ENCODE measurements at regions not wholly inside any gene's neighbourhood (a gene's known extent, or its start where the extent isn't known, plus 50 kb on each side); places are given as distances from the start of the nearest gene placed in this dataset.

DNA sequence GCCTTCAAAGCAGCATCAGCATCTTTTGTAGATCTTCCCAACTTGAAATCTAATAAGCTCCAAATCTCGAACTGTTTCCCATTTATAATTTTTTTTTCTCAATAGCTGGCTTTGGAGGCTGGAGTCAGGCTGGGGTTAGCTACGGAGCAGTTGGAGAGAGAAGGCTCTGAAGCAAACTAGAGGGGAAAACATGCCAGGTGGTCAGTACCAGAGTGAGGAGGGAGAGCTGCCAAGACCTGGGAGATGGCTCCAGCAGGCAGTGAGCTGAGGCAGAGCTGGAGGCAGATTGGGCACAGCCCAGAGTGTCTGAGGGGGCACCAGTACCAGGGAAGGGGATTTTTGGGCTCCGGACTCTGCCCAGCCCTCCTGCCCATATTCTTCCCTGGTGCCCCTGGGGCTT lies 311.2 kb downstream of the RPLP1 start:
- no peak for ATAC-seq
- Histone ChIP-seq H3K36me3 (ENCODE audit: control insufficient read depth, insufficient read depth, low read length) (no peaks in the 10 kb centered on the region), H3K27me3 (ENCODE audit: control insufficient read depth, insufficient read depth, low read length) (peaks cover 3% of the 10 kb centered on the region; the same call in 1 of the 2 replicates), H3K9me3 (ENCODE audit: control insufficient read depth, insufficient read depth, low read depth, low read length) (no peaks in the 10 kb centered on the region), H3K4me1 (ENCODE audit: control insufficient read depth, insufficient read depth, low read length) (no peaks in the 10 kb centered on the region), H3K27ac (ENCODE audit: low read length) (no peak overlapping the region), H3K4me3 (ENCODE audit: low read depth in 2 of 2, low read length in 2 of 2) (no peak overlapping the region)
- no peak for DNase-seq (ENCODE audit: low read depth, low spot score)
- intact Hi-C loops (cut with micrococcal nuclease; ENCODE audit: unreplicated experiment), result no loop called here
- POLR2A ChIA-PET, result no interaction called here
- TF ChIP-seq TCF7L2 (IDR thresholded peaks at IDR 0.05; ENCODE audit: low read depth, low read length) (no peak), POLR2AphosphoS5 (IDR thresholded peaks at IDR 0.05; ENCODE audit: low read depth, low read length) (no peak), SIN3A (IDR thresholded peaks at IDR 0.05; ENCODE audit: borderline replicate concordance, insufficient read depth, low read depth, low read length) (no peak)
- TF ChIP-seq, protein P1, sequence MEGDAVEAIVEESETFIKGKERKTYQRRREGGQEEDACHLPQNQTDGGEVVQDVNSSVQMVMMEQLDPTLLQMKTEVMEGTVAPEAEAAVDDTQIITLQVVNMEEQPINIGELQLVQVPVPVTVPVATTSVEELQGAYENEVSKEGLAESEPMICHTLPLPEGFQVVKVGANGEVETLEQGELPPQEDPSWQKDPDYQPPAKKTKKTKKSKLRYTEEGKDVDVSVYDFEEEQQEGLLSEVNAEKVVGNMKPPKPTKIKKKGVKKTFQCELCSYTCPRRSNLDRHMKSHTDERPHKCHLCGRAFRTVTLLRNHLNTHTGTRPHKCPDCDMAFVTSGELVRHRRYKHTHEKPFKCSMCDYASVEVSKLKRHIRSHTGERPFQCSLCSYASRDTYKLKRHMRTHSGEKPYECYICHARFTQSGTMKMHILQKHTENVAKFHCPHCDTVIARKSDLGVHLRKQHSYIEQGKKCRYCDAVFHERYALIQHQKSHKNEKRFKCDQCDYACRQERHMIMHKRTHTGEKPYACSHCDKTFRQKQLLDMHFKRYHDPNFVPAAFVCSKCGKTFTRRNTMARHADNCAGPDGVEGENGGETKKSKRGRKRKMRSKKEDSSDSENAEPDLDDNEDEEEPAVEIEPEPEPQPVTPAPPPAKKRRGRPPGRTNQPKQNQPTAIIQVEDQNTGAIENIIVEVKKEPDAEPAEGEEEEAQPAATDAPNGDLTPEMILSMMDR (IDR thresholded peaks at IDR 0.05), result no peak
- TF ChIP-seq, protein P2, sequence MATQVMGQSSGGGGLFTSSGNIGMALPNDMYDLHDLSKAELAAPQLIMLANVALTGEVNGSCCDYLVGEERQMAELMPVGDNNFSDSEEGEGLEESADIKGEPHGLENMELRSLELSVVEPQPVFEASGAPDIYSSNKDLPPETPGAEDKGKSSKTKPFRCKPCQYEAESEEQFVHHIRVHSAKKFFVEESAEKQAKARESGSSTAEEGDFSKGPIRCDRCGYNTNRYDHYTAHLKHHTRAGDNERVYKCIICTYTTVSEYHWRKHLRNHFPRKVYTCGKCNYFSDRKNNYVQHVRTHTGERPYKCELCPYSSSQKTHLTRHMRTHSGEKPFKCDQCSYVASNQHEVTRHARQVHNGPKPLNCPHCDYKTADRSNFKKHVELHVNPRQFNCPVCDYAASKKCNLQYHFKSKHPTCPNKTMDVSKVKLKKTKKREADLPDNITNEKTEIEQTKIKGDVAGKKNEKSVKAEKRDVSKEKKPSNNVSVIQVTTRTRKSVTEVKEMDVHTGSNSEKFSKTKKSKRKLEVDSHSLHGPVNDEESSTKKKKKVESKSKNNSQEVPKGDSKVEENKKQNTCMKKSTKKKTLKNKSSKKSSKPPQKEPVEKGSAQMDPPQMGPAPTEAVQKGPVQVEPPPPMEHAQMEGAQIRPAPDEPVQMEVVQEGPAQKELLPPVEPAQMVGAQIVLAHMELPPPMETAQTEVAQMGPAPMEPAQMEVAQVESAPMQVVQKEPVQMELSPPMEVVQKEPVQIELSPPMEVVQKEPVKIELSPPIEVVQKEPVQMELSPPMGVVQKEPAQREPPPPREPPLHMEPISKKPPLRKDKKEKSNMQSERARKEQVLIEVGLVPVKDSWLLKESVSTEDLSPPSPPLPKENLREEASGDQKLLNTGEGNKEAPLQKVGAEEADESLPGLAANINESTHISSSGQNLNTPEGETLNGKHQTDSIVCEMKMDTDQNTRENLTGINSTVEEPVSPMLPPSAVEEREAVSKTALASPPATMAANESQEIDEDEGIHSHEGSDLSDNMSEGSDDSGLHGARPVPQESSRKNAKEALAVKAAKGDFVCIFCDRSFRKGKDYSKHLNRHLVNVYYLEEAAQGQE (IDR thresholded peaks at IDR 0.05; ENCODE audit: insufficient read depth in 1 of 2, low read depth in 2 of 2, low read length in 1 of 2), result no peak
- CTCF ChIA-PET, result no interaction called here
- BruUV-seq (replicated peaks), result no TSS peak
- in situ Hi-C loops (cut with HindIII; ENCODE audit: low pct_unique_long_range_greater_than_20kb, low sequenced_read_pairs), result no loop called here

DNA sequence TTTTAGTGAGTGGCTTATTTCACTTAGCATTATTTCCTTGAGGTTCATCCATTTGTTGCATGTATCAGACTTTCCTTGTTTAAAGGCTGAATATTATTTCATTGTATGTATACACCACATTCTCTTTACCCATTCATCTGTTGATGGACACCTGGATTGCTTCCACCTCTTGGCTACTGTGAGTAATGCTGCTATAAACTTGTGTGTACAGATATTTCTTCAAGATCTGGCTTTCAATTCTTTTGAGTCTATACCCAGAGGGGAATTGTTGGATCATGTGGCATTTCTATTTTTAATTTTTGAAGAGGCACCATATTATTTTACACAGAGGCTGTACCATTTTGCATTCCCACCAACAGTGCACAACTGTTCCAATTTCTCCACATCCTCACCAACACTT lies 313.5 kb downstream of the RPLP1 start:
- Histone ChIP-seq H3K4me1 (ENCODE audit: control insufficient read depth, insufficient read depth, low read length) (no peaks in the 10 kb centered on the region), H3K9me3 (ENCODE audit: control insufficient read depth, insufficient read depth, low read depth, low read length) (no peaks in the 10 kb centered on the region), H3K4me3 (ENCODE audit: low read depth in 2 of 2, low read length in 2 of 2) (no peak overlapping the region), H3K27me3 (ENCODE audit: control insufficient read depth, insufficient read depth, low read length) (peaks cover 3% of the 10 kb centered on the region; the same call in 1 of the 2 replicates), H3K36me3 (ENCODE audit: control insufficient read depth, insufficient read depth, low read length) (no peaks in the 10 kb centered on the region), H3K27ac (ENCODE audit: low read length) (no peak overlapping the region)
- TF ChIP-seq SIN3A (IDR thresholded peaks at IDR 0.05; ENCODE audit: borderline replicate concordance, insufficient read depth, low read depth, low read length) (no peak), TCF7L2 (IDR thresholded peaks at IDR 0.05; ENCODE audit: low read depth, low read length) (no peak), POLR2AphosphoS5 (IDR thresholded peaks at IDR 0.05; ENCODE audit: low read depth, low read length) (no peak)
- TF ChIP-seq, protein P2 (IDR thresholded peaks at IDR 0.05; ENCODE audit: insufficient read depth in 1 of 2, low read depth in 2 of 2, low read length in 1 of 2), result no peak
- TF ChIP-seq, protein P1 (IDR thresholded peaks at IDR 0.05), result no peak
- intact Hi-C loops (cut with micrococcal nuclease; ENCODE audit: unreplicated experiment), result no loop called here
- BruUV-seq (replicated peaks), result no TSS peak
- in situ Hi-C loops (cut with HindIII; ENCODE audit: low pct_unique_long_range_greater_than_20kb, low sequenced_read_pairs), result no loop called here
- DNase-seq (ENCODE audit: low read depth, low spot score) (no peak), ATAC-seq (no peak)
- ChIA-PET POLR2A (no interaction called here), CTCF (no interaction called here)
